ENCODE measurements at regions not wholly inside any gene's neighbourhood (a gene's known extent, or its start where the extent isn't known, plus 50 kb on each side); places are given as distances from the start of the nearest gene placed in this dataset.

DNA sequence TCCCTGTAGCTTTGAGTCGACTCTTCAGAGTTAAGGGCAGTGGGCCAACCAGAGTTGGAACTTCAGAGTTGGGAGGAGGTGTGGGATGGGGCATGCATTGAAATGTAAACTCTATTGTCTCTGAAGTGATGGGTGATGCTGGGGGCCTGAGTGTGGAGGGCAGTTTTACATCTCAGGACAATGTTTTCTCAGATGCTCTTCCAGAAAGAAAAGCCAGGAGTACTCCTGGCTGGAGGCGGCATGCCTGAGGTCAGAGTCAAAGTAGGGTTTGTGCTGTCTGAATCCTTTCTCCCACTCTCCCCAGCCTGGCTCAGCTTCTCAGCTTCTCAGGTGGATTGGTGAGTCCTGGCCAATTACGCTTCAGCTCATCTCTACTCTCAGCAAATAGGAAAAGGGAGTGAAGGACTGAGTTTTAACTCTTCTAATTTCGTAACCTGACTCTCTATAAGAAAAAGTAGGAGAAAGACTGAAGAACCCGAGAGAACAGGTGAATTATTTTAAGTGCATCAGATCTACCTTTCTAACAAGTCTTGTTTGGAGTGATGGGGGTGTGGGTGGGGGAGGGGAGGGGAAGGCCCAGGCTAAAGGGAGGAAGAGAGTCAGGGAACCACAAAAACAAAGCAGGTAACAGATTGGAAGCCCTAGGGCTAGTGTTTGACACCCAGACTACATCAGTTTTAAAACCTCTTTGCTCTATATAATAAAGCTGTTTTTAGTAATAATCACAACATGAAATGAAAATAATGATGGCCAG, 107.5 kb upstream of the PELI1 start (continued):
- no peak for TF ChIP-seq CHD2 (IDR thresholded peaks at IDR 0.05; ENCODE audit: low read length)
- no peak for TF ChIP-seq SP4 (IDR thresholded peaks at IDR 0.05; ENCODE audit: low read length)
- TF ChIP-seq, protein P1, sequence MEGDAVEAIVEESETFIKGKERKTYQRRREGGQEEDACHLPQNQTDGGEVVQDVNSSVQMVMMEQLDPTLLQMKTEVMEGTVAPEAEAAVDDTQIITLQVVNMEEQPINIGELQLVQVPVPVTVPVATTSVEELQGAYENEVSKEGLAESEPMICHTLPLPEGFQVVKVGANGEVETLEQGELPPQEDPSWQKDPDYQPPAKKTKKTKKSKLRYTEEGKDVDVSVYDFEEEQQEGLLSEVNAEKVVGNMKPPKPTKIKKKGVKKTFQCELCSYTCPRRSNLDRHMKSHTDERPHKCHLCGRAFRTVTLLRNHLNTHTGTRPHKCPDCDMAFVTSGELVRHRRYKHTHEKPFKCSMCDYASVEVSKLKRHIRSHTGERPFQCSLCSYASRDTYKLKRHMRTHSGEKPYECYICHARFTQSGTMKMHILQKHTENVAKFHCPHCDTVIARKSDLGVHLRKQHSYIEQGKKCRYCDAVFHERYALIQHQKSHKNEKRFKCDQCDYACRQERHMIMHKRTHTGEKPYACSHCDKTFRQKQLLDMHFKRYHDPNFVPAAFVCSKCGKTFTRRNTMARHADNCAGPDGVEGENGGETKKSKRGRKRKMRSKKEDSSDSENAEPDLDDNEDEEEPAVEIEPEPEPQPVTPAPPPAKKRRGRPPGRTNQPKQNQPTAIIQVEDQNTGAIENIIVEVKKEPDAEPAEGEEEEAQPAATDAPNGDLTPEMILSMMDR (IDR thresholded peaks at IDR 0.05; ENCODE audit: control extremely low read depth in 1 of 3, insufficient read depth in 1 of 3, low read depth in 1 of 3, low read length in 3 of 3): no peak
- TF ChIP-seq CEBPB (IDR thresholded peaks at IDR 0.05; ENCODE audit: low read depth, low read length): no peak
- TF ChIP-seq FOSL1 (IDR thresholded peaks at IDR 0.05; ENCODE audit: insufficient read depth, low read depth, low read length): no peak
- TF ChIP-seq POU5F1 (IDR thresholded peaks at IDR 0.05; ENCODE audit: low read depth, low read length): no peak
- no peak for TF ChIP-seq SIRT6 (IDR thresholded peaks at IDR 0.05; ENCODE audit: low read length)
- 0 out of 4 replicates have a peak, but pooled peaks of 1 of the 2 experiments have one; percentile 28 for TF ChIP-seq SIN3A (conservative IDR thresholded peaks at IDR 0.05 in 1 of 2, IDR thresholded peaks at IDR 0.05 in 1 of 2; ENCODE audit: low read depth in 1 of 2, low read length in 2 of 2)
- TF ChIP-seq KDM5A (IDR thresholded peaks at IDR 0.05; ENCODE audit: low read length): no peak
- TF ChIP-seq, protein P2, sequence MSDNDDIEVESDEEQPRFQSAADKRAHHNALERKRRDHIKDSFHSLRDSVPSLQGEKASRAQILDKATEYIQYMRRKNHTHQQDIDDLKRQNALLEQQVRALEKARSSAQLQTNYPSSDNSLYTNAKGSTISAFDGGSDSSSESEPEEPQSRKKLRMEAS (IDR thresholded peaks at IDR 0.05): no peak
- TF ChIP-seq, protein P3, sequence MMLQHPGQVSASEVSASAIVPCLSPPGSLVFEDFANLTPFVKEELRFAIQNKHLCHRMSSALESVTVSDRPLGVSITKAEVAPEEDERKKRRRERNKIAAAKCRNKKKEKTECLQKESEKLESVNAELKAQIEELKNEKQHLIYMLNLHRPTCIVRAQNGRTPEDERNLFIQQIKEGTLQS (IDR thresholded peaks at IDR 0.05; ENCODE audit: insufficient read depth, low read depth, low read length): no peak
- no peak for TF ChIP-seq SP2 (IDR thresholded peaks at IDR 0.05; ENCODE audit: low read length)
- TF ChIP-seq BCL11A (IDR thresholded peaks at IDR 0.05; ENCODE audit: low read depth in 2 of 2, low read length in 2 of 2): no peak
- TF ChIP-seq EP300 (IDR thresholded peaks at IDR 0.05; ENCODE audit: borderline replicate concordance in 1 of 2, low read depth in 2 of 2, low read length in 2 of 2): no peak
- TF ChIP-seq CHD1 (IDR thresholded peaks at IDR 0.05; ENCODE audit: low read depth, low read length): no peak
- no peak for TF ChIP-seq JUN (IDR thresholded peaks at IDR 0.05; ENCODE audit: low read depth, low read length)
- TF ChIP-seq, protein P4, sequence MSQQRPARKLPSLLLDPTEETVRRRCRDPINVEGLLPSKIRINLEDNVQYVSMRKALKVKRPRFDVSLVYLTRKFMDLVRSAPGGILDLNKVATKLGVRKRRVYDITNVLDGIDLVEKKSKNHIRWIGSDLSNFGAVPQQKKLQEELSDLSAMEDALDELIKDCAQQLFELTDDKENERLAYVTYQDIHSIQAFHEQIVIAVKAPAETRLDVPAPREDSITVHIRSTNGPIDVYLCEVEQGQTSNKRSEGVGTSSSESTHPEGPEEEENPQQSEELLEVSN (IDR thresholded peaks at IDR 0.05): no peak
- peak; percentile 38; the same call in 1 of the 2 replicates for TF ChIP-seq YY1 (IDR thresholded peaks at IDR 0.05; ENCODE audit: low read depth, low read length)
- no peak for TF ChIP-seq KDM1A (IDR thresholded peaks at IDR 0.05; ENCODE audit: borderline replicate concordance, low read length)
- TF ChIP-seq TCF12 (IDR thresholded peaks at IDR 0.05; ENCODE audit: low read depth, low read length): no peak
- TF ChIP-seq CTBP2 (IDR thresholded peaks at IDR 0.05; ENCODE audit: borderline replicate concordance, insufficient read depth, insufficient read length, low read length): no peak

Measured in H1 (cell line).